NCI-H2107 treated with DMSO at 0.1 percent for 48 hours (cell line): ENCODE measurements at regions not wholly inside any gene's neighbourhood (a gene's known extent, or its start where the extent isn't known, plus 50 kb on each side); places are given as distances from the start of the nearest gene placed in this dataset.
"Not testable (repeated sequence)": the region's sequence is repeated elsewhere in the genome, so short reads cannot be mapped to it uniquely, and the experiment has no call there.

Experiments
- DNase-seq: peaks from one replicate; lab custom pipeline; 2025; ENCODE audit not compliant: unreplicated experiment; lab: John Stamatoyannopoulos, UW

- no peak for DNase-seq
Observed at GRCh38 chr1:14251871-14252270, 346.6 kb upstream of the KAZN start.

DNA sequence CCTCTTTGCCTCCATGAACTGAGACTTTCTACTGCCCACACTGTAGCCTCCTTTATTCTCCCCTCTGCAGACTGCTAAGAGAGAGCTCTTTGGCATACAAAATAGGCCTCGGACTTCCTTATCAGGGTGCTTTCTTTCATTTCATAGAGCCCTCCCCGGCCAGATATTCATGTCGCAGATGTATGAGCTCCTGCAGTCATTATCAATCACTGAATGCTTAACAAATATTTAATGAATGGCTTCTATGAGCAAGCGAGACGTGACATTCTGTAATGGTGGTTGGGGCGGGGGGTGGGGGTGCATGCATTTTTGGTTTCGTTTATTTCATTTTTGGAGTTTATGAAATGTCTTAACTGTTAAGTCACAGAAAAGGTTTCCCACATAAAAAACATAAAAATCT, 344.8 kb upstream of the KAZN start:
- no peak for DNase-seq

DNA sequence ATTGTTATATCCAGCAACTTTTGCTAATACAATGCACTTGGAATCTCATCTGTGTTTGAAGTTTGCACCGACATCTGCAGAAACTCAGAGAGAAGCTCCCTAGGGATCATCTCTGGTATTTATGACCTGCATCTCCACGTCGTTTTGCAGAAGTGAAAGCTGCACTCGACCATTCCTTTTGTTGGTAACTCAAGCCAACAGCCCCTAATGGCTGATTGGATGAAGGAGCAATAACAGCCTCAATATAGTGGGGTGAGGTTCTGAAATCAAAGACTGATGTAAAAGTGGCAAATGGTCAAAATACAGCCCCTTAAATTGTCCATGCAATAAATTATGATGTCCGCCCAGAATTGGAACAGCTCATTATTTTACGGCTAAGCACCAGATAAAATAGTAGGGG, 344.2 kb upstream of the KAZN start:
- no peak for DNase-seq

- DNase-seq = no peak
Observed at GRCh38 chr1:14255233-14255632, 343.3 kb upstream of the KAZN start.

- no peak for DNase-seq
Observed at GRCh38 chr1:14255711-14256110, 342.8 kb upstream of the KAZN start.

DNA sequence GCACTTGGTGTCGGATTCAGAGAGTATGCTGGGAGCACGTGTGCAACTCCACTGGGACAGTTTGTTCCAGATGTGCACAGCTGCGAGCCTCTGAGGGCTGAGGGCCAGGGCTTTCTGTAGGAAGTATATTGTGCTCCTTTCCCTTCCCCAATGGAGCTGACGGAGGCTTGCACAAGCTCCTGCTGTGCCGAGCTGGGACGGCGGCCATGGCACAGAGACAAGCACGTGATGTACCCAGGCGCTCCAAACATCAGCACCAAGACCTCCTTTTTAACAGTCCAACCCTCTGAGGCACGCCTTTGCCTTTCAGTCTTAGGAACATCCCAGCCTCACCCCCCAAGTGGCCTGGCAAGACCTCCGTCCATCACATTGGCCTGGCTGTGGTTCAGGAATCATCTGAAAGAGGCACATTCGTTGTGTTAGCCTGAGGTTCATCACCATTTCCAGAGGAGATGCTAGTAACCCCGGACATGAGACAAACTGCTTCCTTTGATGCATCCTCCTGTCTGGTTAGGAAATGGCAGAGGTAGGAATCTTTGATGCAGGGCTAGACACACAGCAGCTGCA, 339.2 kb upstream of the KAZN start:
- no peak for DNase-seq

DNA sequence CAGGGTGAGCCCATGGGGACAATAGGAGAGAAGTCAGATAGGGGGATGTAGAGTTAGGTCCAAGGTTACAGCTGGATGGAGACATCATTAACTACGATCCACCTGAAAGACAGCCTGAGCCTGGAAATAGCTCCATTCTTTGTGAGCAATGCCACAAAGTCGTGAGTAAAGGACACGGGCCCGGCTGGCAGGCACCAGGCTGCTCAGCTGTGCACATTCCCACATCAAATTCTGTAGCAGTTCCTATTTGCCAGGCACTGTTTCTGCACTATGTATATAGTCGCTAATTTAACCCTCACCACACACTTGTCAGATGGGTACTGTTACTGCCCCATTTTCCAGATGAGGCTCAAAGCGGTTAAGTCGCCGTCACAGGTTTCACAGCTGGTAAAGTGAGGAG, 338.0 kb upstream of the KAZN start:
- DNase-seq = no peak

DNA sequence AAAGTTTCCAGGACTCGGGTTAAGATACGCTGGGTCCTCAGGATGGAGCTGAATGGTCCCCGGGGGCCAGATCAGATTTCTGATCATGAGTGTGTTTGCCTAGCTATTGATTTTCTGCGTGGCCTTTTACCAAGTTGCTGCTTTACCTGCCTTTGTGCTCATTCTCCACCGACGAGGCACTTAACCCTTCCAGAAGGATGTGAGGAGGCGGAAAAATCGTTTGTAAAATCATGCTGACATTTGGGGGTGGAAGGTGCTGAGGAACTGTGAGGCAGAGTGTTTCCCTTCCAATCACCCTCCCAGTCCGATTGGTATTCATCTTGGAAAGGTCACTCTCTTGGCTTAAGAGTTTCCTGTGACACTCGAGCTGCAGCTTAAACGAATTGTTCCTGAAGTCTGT, 337.1 kb upstream of the KAZN start:
- DNase-seq = peak; percentile 35

DNA sequence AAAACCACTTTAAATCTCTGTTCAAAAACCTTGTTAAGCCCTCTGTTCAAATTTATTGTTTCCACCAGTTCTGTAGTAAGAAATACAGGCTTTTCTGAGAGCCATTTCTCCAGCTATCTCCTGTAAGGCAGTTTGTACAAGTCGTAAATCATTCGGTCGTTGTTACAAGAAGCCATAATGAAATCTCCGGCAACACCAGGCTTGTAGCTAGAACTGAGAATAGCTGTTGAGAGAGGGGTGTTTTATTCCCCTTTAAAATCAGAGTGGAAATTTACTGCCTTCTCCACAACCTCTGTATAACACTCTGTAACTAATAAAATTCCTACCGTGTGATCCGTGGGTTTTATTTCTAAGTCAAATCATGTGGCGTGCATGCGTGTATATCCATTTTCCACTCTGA, 335.8 kb upstream of the KAZN start:
- DNase-seq = no peak

- no peak for DNase-seq
Observed at GRCh38 chr1:14263225-14263624, 335.3 kb upstream of the KAZN start.

- no peak for DNase-seq
Observed at GRCh38 chr1:14263671-14264070, 334.8 kb upstream of the KAZN start.

DNA sequence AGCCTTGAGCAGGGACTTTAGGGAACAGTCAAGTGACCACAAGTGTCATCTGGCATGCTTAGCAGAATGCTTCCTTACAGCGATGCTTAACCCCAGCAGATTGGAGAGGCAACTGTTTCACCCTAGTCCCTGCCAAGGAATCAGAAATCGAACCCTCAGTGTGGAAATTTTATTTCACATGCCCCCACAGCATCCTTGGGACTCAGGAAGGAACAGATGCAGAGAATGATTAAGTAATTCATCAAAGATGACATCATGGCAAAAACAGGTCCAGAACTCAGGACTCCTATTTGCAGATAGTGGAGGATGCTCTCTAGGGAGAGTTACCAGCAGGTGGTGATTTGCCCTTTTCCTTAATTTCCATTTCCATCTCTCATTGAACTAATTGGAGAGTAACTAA, 333.0 kb upstream of the KAZN start:
- DNase-seq = no peak

DNA sequence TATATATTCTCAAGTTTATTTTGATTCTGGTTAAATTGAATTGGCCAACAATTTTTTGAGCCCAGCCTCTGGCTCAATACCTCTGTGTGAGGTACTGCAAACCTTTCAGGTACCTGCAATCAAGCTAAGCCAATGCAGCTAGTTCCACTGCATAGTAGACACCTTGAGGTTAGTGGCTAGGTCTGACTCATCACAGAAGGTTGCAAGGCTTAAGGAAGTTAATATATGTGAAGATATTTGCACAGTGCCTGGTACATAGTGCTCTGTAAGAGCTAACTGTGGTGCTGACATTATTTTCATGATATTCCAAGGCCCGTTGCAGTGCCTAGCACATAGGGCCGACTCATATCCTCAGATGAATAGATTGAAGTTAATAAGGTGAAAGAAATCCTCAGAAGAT, 330.5 kb upstream of the KAZN start:
- DNase-seq = no peak

- no peak for DNase-seq
Observed at GRCh38 chr1:14270821-14271220, 327.7 kb upstream of the KAZN start.

GRCh38 chr1:14273811-14274210, 324.7 kb upstream of the KAZN start:
- no peak for DNase-seq

- not testable (repeated sequence) for DNase-seq
Observed at GRCh38 chr1:14279891-14280290, 318.6 kb upstream of the KAZN start.

DNA sequence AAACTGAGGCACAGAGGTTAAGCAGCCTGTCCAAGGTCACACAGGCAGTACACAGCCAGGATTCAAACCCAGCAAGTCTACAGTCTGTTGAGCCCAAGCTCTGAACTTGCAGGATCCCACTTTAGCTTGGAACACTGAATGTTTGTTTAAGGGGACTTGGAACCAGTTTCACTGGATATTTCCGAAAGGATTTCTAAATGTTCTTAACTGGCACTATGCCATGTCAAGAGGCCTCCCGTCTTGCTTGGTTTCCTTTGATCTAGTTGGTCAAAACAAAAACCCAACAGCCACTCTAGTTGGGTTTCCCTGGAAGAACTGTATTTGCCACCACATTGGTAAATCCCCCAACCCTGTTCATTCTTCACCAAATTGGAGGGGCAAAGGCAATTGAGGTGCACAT, 317.6 kb upstream of the KAZN start:
- no peak for DNase-seq

GRCh38 chr1:14281412-14281811, 317.1 kb upstream of the KAZN start:
- peak; percentile 45 for DNase-seq

DNA sequence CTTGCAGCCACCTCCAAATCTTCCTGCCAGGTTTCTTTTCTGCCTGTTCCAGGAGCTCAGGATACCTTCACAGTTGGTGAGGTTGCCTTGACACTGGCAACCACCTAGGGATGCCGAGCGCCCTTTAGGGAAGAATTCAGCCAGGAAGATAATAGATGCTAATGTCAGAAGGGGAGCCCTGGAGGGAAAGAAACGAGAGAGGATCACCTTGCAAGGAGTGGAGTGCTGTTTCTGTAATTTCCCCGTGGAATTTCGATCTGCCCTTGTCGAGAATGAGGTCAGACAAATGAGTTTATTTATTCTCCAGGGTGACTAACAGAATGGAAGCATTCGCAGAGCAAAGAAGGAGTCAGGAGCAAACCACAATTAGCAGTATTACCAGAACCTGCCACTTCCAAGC, 315.8 kb upstream of the KAZN start:
- DNase-seq = peak; percentile 77

DNA sequence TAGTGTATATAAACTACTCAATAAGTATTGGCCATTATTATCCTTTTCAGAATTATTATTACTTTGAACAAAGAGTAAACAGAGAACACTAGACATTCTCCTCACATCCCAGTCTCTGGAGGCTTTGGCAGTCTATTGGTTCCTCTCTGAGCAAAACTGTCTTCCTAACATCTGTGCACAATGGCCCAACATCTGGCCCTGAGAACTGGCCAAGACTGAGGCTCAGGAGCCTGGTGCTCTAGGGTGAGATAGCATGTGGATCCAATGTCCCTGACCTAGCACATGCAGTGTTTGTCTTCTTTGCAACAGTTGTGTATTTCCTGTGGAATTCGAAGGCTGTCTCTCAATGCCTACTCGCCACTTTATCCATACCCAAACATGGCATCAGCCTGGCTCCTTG, 313.2 kb upstream of the KAZN start:
- no peak for DNase-seq

GRCh38 chr1:14291182-14291581, 307.3 kb upstream of the KAZN start:
- DNase-seq = peak; percentile 73

- DNase-seq = no peak
Observed at GRCh38 chr1:14292520-14292919, 306.0 kb upstream of the KAZN start.

DNA sequence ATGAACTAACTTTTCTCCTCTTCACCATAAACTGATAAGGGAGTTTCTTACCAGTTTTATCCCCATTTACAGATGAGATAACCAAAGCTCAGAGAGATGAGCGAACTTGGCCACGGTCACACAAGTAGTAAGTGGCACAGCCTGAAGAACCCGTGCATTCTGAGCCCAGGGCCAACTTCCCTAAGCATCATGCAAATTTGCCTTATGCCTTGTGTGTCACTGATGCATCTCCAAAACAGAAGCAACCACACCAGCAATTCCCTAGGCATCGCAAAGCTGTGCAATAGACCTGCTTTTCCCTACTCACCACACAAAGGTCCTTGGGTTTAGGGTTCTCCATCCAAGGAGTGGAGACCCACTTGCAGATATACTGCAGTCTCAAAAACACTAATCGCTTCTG, 304.5 kb upstream of the KAZN start:
- no peak for DNase-seq
